ENCODE measurements at regions not wholly inside any gene's neighbourhood (a gene's known extent, or its start where the extent isn't known, plus 50 kb on each side); places are given as distances from the start of the nearest gene placed in this dataset.

- intact Hi-C loops (cut with DNase I; ENCODE audit: low total_unique reads) = no loop called here
- H3K27me3 ChIP-seq = no peaks in the 10 kb centered on the region
- no peaks in the 10 kb centered on the region for H3K36me3 ChIP-seq
- H3K9me3 ChIP-seq = no peaks in the 10 kb centered on the region
- DNase-seq = no peak
- H3K4me3 ChIP-seq = no peak overlapping the region
- TF ChIP-seq CTCF (IDR thresholded peaks at IDR 0.05) = no peak
- no peak overlapping the region for H3K27ac ChIP-seq
- no peaks in the 10 kb centered on the region for H3K4me1 ChIP-seq
Measured at GRCh38 chr17:70562137-70562536, 392.8 kb downstream of the KCNJ2 start.

GRCh38 chr17:70563281-70563820 lies 394.0 kb downstream of the KCNJ2 start:
- DNase-seq = no peak
- intact Hi-C loops (cut with DNase I; ENCODE audit: low total_unique reads) = no loop called here
- Histone ChIP-seq H3K27ac (no peak overlapping the region), H3K4me3 (no peak overlapping the region), H3K9me3 (no peaks in the 10 kb centered on the region), H3K36me3 (no peaks in the 10 kb centered on the region), H3K27me3 (no peaks in the 10 kb centered on the region), H3K4me1 (no peaks in the 10 kb centered on the region)
- TF ChIP-seq CTCF (IDR thresholded peaks at IDR 0.05) = no peak

- DNase-seq = no peak
- Histone ChIP-seq H3K4me3 (no peak overlapping the region), H3K27ac (no peak overlapping the region), H3K36me3 (no peaks in the 10 kb centered on the region), H3K4me1 (no peaks in the 10 kb centered on the region), H3K9me3 (no peaks in the 10 kb centered on the region), H3K27me3 (no peaks in the 10 kb centered on the region)
- intact Hi-C loops (cut with DNase I; ENCODE audit: low total_unique reads) = no loop called here
- TF ChIP-seq CTCF (IDR thresholded peaks at IDR 0.05) = no peak
Measured at GRCh38 chr17:70564006-70564620, 394.8 kb downstream of the KCNJ2 start.

- H3K27ac ChIP-seq = no peak overlapping the region
- H3K36me3 ChIP-seq = no peaks in the 10 kb centered on the region
- no peak for DNase-seq
- intact Hi-C loops (cut with DNase I; ENCODE audit: low total_unique reads) = no loop called here
- no peaks in the 10 kb centered on the region for H3K4me1 ChIP-seq
- no peaks in the 10 kb centered on the region for H3K9me3 ChIP-seq
- H3K27me3 ChIP-seq = no peaks in the 10 kb centered on the region
- no peak for TF ChIP-seq CTCF (IDR thresholded peaks at IDR 0.05)
- no peak overlapping the region for H3K4me3 ChIP-seq
Measured at GRCh38 chr17:70569128-70569527, 399.8 kb downstream of the KCNJ2 start.

- no peaks in the 10 kb centered on the region for H3K36me3 ChIP-seq
- intact Hi-C loops (cut with DNase I; ENCODE audit: low total_unique reads) = no loop called here
- no peak overlapping the region for H3K4me3 ChIP-seq
- no peak for TF ChIP-seq CTCF (IDR thresholded peaks at IDR 0.05)
- no peaks in the 10 kb centered on the region for H3K9me3 ChIP-seq
- H3K27ac ChIP-seq = no peak overlapping the region
- DNase-seq = no peak
- no peaks in the 10 kb centered on the region for H3K4me1 ChIP-seq
- no peaks in the 10 kb centered on the region for H3K27me3 ChIP-seq
Measured at GRCh38 chr17:70577456-70577855, 408.1 kb downstream of the KCNJ2 start.

- no peak for TF ChIP-seq CTCF (IDR thresholded peaks at IDR 0.05)
- no peak for DNase-seq
- Histone ChIP-seq H3K36me3 (no peaks in the 10 kb centered on the region), H3K4me1 (no peaks in the 10 kb centered on the region), H3K27ac (no peak overlapping the region), H3K4me3 (no peak overlapping the region), H3K9me3 (no peaks in the 10 kb centered on the region), H3K27me3 (no peaks in the 10 kb centered on the region)
- intact Hi-C loops (cut with DNase I; ENCODE audit: low total_unique reads) = no loop called here
Measured at GRCh38 chr17:70581459-70581858, 412.1 kb downstream of the KCNJ2 start.

Measured in tibial artery (tissue), 4 donors.